Fibroblast of the aortic adventitia (primary cell): ENCODE measurements at regions not wholly inside any gene's neighbourhood (a gene's known extent, or its start where the extent isn't known, plus 50 kb on each side); places are given as distances from the start of the nearest gene placed in this dataset.
"Not testable (repeated sequence)": the region's sequence is repeated elsewhere in the genome, so short reads cannot be mapped to it uniquely, and the experiment has no call there.

Experiments used
- DNase-seq: peaks from one replicate; pipeline ENCODE4 v3.0.0-alpha.2; 2010; ENCODE audit warnings: low read depth
- H3K4me3 ChIP-seq: 2 replicates; pipeline ENCODE4 v1.5.1; 2011; ENCODE audit warnings: low read depth, mild to moderate bottlenecking, control low read depth, low read length, moderate library complexity
- TF ChIP-seq, protein P1 (sequence below): IDR thresholded peaks from 2 replicates; pipeline ENCODE4 v1.5.1; 2011; ENCODE audit warnings: mild to moderate bottlenecking, low read length, control low read depth, inconsistent platforms; ENCODE audit not compliant: insufficient read depth

DNA sequence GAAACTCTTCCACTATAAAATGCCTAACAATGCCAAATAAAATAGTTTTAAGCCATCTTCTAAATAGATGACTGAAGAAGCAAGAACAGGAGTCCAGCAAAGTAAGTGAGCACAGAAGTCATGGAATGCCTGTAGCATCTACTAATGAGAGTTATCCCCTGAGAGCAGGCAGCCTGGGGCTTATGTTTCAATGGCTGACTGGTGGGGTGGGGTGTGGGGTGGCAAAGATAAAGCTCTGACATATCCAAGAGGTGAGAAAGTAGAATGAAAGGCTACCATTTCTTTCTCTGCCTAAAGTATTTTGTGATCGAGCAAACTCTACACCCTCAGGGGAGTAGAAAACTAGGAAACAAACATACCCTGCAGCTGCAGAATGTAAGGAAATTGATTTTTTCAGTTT is 348.8 kb downstream of the TFAP2B start:
- no peak overlapping the region for H3K4me3 ChIP-seq
- TF ChIP-seq, protein P1, sequence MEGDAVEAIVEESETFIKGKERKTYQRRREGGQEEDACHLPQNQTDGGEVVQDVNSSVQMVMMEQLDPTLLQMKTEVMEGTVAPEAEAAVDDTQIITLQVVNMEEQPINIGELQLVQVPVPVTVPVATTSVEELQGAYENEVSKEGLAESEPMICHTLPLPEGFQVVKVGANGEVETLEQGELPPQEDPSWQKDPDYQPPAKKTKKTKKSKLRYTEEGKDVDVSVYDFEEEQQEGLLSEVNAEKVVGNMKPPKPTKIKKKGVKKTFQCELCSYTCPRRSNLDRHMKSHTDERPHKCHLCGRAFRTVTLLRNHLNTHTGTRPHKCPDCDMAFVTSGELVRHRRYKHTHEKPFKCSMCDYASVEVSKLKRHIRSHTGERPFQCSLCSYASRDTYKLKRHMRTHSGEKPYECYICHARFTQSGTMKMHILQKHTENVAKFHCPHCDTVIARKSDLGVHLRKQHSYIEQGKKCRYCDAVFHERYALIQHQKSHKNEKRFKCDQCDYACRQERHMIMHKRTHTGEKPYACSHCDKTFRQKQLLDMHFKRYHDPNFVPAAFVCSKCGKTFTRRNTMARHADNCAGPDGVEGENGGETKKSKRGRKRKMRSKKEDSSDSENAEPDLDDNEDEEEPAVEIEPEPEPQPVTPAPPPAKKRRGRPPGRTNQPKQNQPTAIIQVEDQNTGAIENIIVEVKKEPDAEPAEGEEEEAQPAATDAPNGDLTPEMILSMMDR = no peak
- DNase-seq = no peak

DNA sequence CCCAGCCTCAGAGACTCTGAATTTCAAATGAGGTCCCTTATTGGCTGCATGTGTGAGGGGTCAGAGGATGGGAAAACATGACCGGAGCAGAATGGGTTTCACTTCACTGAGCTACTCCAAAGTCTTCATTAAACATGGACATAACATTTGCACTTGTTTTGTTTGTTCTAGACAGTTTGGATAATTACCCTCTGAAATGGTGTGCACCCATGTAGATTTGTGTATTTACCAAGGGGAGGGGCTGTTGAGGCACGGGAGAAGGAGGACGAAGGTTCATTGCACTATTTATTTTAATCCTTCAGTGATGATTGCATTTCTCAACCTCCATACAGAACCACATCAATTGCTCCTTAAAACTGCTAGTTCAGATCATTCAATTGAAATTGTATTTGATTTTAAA is 364.2 kb downstream of the TFAP2B start:
- DNase-seq = no peak
- TF ChIP-seq, protein P1 = no peak
- H3K4me3 ChIP-seq = no peak overlapping the region

DNA sequence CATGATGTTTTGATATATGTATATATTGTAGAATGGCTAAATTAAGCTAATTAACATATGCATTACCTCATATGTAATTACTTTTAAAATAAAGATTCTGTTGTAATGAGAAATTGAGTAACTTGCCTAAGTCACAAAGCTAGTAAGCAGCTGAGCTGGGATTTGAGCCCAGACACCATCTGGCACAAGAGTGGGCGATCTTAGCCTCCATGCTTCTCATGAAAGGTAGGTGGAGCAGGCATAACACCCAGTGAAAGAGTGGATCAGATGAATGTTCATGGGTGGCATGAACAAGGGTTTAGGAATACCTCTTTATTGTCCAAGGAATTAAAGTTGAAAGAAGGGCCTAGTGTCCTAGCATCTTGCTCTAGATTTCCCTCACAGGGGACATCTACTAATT is 365.4 kb downstream of the TFAP2B start:
- TF ChIP-seq, protein P1 = no peak
- DNase-seq = no peak
- no peak overlapping the region for H3K4me3 ChIP-seq

DNA sequence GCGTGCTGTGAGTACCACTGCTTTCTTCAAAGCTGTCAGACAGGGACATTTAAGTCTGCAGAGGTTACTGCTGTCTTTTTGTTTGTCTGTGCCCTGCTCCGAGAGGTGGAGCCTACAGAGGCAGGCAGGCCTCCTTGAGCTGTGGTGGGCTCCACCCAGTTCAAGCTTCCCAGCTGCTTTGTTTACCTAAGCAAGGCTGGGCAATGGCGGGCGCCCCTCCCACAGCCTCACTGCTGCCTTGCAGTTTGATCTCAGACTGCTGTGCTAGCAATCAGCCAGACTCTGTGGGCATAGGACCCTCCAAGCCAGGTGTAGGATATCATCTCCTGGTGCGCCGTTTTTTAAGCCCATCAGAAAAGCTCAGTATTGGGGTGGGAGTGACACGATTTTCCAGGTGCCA is 374.5 kb downstream of the TFAP2B start:
- not testable (repeated sequence) for DNase-seq, H3K4me3 ChIP-seq

DNA sequence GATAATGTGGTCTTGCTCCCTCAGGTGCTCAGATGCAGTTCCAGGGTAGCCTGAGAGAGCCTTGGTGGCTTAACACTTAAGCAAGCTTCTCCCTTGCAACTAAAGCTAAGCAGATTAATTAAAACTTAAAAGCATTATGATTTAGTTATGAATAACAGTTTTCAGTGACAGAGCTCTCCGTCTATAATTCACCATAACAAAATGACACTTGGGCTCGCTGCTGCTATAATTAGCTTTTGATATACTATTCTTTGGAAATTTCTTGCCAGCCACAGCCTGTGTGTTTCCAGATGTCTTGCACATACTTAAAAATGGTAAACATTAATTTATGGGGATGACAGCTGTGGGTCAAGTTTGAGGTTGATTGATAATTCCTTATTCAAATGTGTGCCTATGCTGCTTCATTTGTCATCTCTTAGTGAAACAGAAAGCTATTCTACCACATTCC is 380.5 kb downstream of the TFAP2B start:
- no peak for DNase-seq
- TF ChIP-seq, protein P1 = no peak

DNA sequence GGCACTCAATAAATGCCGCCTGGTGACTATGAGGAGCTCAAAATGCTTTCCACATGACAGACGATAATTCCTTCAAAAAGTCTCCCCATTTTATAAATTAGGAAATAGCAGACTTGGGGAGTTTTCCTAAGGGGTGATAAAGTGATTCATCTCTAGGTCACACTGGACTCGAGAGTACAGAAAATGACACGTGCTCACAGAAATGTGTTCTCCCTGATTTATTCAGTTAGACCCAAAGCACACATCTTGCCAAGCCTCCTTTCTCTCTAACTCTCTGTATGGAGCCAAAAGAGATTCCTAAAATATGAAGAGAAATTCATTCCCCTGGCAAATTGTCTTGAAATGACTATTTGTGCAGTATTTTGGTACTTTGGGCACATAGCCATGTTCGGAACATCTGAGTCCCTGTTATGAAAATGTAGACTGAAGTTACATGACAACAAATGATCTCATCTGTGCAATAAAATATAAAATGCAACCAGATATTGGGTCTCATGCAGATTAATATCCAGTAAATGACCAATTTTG is 381.1 kb downstream of the TFAP2B start:
- TF ChIP-seq, protein P1 = no peak
- H3K4me3 ChIP-seq = no peak overlapping the region
- no peak for DNase-seq

More for the DNA sequence above, 380.5 kb downstream of the TFAP2B start:
- no peak overlapping the region for H3K4me3 ChIP-seq

DNA sequence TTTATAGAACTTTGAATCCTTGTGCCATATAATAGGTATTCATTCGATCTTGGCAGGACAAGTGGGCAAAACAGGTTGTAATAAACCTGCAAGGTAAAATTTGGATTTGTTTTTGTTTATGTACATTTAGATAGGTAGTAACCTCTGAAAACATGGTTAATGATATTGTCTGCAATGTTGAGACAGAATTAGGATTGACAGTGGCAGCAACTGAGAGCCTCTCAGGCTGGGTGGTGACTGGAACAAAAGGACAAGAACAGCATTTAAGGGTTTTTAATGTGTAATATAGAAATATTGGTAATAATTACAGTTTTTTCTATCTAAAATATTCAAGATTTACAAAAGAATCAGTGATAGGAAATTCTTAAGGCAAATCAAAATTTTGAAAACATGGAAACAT is 382.0 kb downstream of the TFAP2B start:
- TF ChIP-seq, protein P1 = no peak

DNA sequence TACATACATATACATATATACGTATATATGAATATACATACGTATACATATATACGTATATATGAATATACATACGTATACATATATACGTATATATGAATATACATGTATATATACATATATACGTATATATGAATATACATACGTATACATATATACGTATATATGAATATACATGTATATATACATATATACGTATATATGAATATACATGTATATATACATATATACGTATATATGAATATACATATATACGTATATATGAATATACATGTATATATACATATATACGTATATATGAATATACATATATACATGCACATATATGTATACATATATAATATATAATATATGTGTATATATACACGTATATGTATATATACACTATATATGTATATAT is 384.0 kb downstream of the TFAP2B start:
- DNase-seq = not testable (repeated sequence)

More for the DNA sequence above, 382.0 kb downstream of the TFAP2B start:
- no peak for DNase-seq
- H3K4me3 ChIP-seq = no peak overlapping the region

More for the DNA sequence above, 384.0 kb downstream of the TFAP2B start:
- H3K4me3 ChIP-seq = not testable (repeated sequence)
